ENCODE measurements at regions not wholly inside any gene's neighbourhood (a gene's known extent, or its start where the extent isn't known, plus 50 kb on each side); places are given as distances from the start of the nearest gene placed in this dataset.
"Not testable (repeated sequence)": the region's sequence is repeated elsewhere in the genome, so short reads cannot be mapped to it uniquely, and the experiment has no call there.

GRCh38 chr7:49708590-49708989, 64.8 kb upstream of the VWC2 start:
- peak in 3 of 4 donors; percentile 36 to 60 (median 50) for ATAC-seq
- intact Hi-C loops (cut with DNase I) = loop anchor here in 1 of 10 donors (5.0 kb wide), 1 partner anchor 66 kb away; no protein-coding TSS in a partner anchor
- peak overlapping the region in 4 of 12 donors; percentile 13 to 43 (median 22) for H3K27ac ChIP-seq

GRCh38 chr7:49711072-49711723, 62.2 kb upstream of the VWC2 start:
- peak in 1 of 5 donors; percentile 44 for DNase-seq
- intact Hi-C loops (cut with DNase I) = loop anchor here in 1 of 10 donors (10.0 kb wide), 1 partner anchor 64 kb away; the partner anchor contains the start of gene VWC2
- not testable (repeated sequence) for ATAC-seq

More at GRCh38 chr7:49708590-49708989, 64.8 kb upstream of the VWC2 start:
- TF ChIP-seq POLR2A (IDR thresholded peaks at IDR 0.05) = no peak
- TF ChIP-seq CTCF (IDR thresholded peaks at IDR 0.05) = no peak
- 54 to 65% (median 60%) methylated on average over 5 of the region's 5 CpGs for WGBS, 4 donors
- H3K27me3 ChIP-seq = no peaks in the 10 kb centered on the region
- H3K4me3 ChIP-seq = no peak overlapping the region
- H3K9me3 ChIP-seq = no peaks in the 10 kb centered on the region
- H3K36me3 ChIP-seq = no peaks in the 10 kb centered on the region
- DNase-seq = no peak
- H3K4me1 ChIP-seq = peaks cover 0 to 6% (median 0%) of the 10 kb centered on the region in 12 donors

GRCh38 chr7:49714182-49714581, 59.3 kb upstream of the VWC2 start:
- Histone ChIP-seq H3K27ac (peak overlapping the region in 1 of 12 donors; percentile 35), H3K4me1 (peaks cover 0 to 5% (median 0%) of the 10 kb centered on the region in 12 donors), H3K4me3 (peak overlapping the region in 2 of 12 donors; percentile 3 to 15), H3K27me3 (no peaks in the 10 kb centered on the region), H3K36me3 (no peaks in the 10 kb centered on the region), H3K9me3 (no peaks in the 10 kb centered on the region)
- peak; percentile 73 to 99 (median 92) for ATAC-seq
- peak in 4 of 5 donors; percentile 31 to 78 (median 49) for DNase-seq
- intact Hi-C loops (cut with DNase I) = loop anchor here in 1 of 10 donors (10.0 kb wide), 1 partner anchor 61 kb away; the partner anchor contains the start of gene VWC2
- 15 to 40% (median 34%) methylated on average over 2 of the region's 2 CpGs for WGBS, 4 donors
- TF ChIP-seq CTCF (IDR thresholded peaks at IDR 0.05) (no peak), POLR2A (IDR thresholded peaks at IDR 0.05) (no peak)

More at GRCh38 chr7:49711072-49711723, 62.2 kb upstream of the VWC2 start:
- H3K4me1 ChIP-seq = peaks cover 0 to 10% (median 0%) of the 10 kb centered on the region in 12 donors
- 92 to 96% (median 94%) methylated on average over 8 to 28 of the region's 28 CpGs for WGBS, 4 donors
- H3K27ac ChIP-seq, H3K36me3 ChIP-seq, H3K9me3 ChIP-seq, H3K27me3 ChIP-seq, H3K4me3 ChIP-seq: not testable (repeated sequence)

- Histone ChIP-seq H3K27me3 (no peaks in the 10 kb centered on the region), H3K4me3 (peak overlapping the region in 1 of 12 donors; percentile 3), H3K4me1 (peaks cover 0 to 4% (median 0%) of the 10 kb centered on the region in 12 donors), H3K9me3 (no peaks in the 10 kb centered on the region), H3K27ac (no peak overlapping the region), H3K36me3 (no peaks in the 10 kb centered on the region)
- 77 to 88% (median 83%) methylated on average over 2 of the region's 2 CpGs for WGBS, 4 donors
- no peak for DNase-seq
- intact Hi-C loops (cut with DNase I) = loop anchor here in 2 of 10 donors (5.0 to 10.0 kb wide), 2 partner anchors 57 to 59 kb away; partner anchors contain the start of gene VWC2 (in 2 of the 2)
- no peak for ATAC-seq
- no peak for TF ChIP-seq POLR2A (IDR thresholded peaks at IDR 0.05)
- TF ChIP-seq CTCF (IDR thresholded peaks at IDR 0.05) = no peak
These were observed 58.0 kb upstream of the VWC2 start for GRCh38 chr7:49715486-49715885.

Data from heart left ventricle (tissue), 16 donors.